H9 (cell line): ENCODE measurements at regions not wholly inside any gene's neighbourhood (a gene's known extent, or its start where the extent isn't known, plus 50 kb on each side); places are given as distances from the start of the nearest gene placed in this dataset.

ENCODE experiments used
- DNase-seq: peaks from one replicate; pipeline ENCODE4 v3.0.0-alpha.2; 2017
- H2AFZ ChIP-seq: one replicate; pipeline ENCODE4 v1.6.1; 2013; ENCODE audit warnings: mild to moderate bottlenecking, low read length, control low read depth, moderate library complexity
- H2AK5ac ChIP-seq: 2 replicates; pipeline ENCODE4 v1.6.1; 2013; ENCODE audit warnings: low read length, control low read depth, mixed read lengths; ENCODE audit not compliant: insufficient read length
- H2BK120ac ChIP-seq: one replicate; pipeline ENCODE4 v1.6.1; 2013; ENCODE audit warnings: low read depth, mild to moderate bottlenecking, low read length, control low read depth, inconsistent platforms; ENCODE audit not compliant: poor library complexity, severe bottlenecking
- H2BK12ac ChIP-seq: 2 replicates; pipeline ENCODE4 v1.6.1; 2013; ENCODE audit warnings: low read length, control low read depth, mixed read lengths, low read depth; ENCODE audit not compliant: insufficient read length
- H2BK15ac ChIP-seq: 2 replicates; pipeline ENCODE4 v1.6.1; 2013; ENCODE audit warnings: low read depth, low read length, control low read depth
- H2BK20ac ChIP-seq: one replicate; pipeline ENCODE4 v1.6.1; 2013; ENCODE audit warnings: low read depth, mild to moderate bottlenecking, low read length, control low read depth, inconsistent platforms; ENCODE audit not compliant: poor library complexity, severe bottlenecking
- H2BK5ac ChIP-seq: 2 replicates; pipeline ENCODE4 v1.6.1; 2013; ENCODE audit warnings: low read length, control low read depth, mixed read lengths; ENCODE audit not compliant: insufficient read length
- H3K14ac ChIP-seq: 2 replicates; pipeline ENCODE4 v1.6.1; 2013; ENCODE audit warnings: low read length, control low read depth; ENCODE audit not compliant: insufficient read depth
- H3K18ac ChIP-seq: 2 replicates; pipeline ENCODE4 v1.6.1; 2013; ENCODE audit warnings: low read depth, mild to moderate bottlenecking, mixed read lengths, low read length, control low read depth; ENCODE audit not compliant: insufficient read length
- H3K23ac ChIP-seq: 2 replicates; pipeline ENCODE4 v1.6.1; 2013; ENCODE audit warnings: low read length, control low read depth, mixed read lengths, low read depth; ENCODE audit not compliant: insufficient read length
- H3K23me2 ChIP-seq: 2 replicates; pipeline ENCODE4 v1.6.1; 2013; ENCODE audit warnings: low read depth, mild to moderate bottlenecking, mixed read lengths, low read length, control low read depth; ENCODE audit not compliant: insufficient read length, poor library complexity, severe bottlenecking
- H3K27ac ChIP-seq: 2 replicates; pipeline ENCODE4 v1.5.1; 2013; ENCODE audit warnings: low read length, control low read depth, mixed read lengths, low read depth; ENCODE audit not compliant: insufficient read length
- H3K27me3 ChIP-seq: 2 replicates; pipeline ENCODE4 v1.6.1; 2013; ENCODE audit warnings: low read length, control low read depth, inconsistent platforms; ENCODE audit not compliant: insufficient read depth
- H3K4ac ChIP-seq: 2 replicates; pipeline ENCODE4 v1.6.1; 2013; ENCODE audit warnings: low read depth, mild to moderate bottlenecking, control low read depth, inconsistent platforms, low read length, moderate library complexity
- H3K4me1 ChIP-seq: 2 replicates; pipeline ENCODE4 v1.6.1; 2013; ENCODE audit warnings: low read length, control low read depth, inconsistent platforms; ENCODE audit not compliant: insufficient read depth
- H3K4me2 ChIP-seq: 2 replicates; pipeline ENCODE4 v1.6.1; 2013; ENCODE audit warnings: low read length, control low read depth, mixed read lengths; ENCODE audit not compliant: insufficient read length, insufficient read depth
- H3K56ac ChIP-seq: 2 replicates; pipeline ENCODE4 v1.6.1; 2013; ENCODE audit warnings: low read depth, mild to moderate bottlenecking, mixed read lengths, low read length, control low read depth; ENCODE audit not compliant: insufficient read length
- H3K79me1 ChIP-seq: 2 replicates; pipeline ENCODE4 v1.6.1; 2013; ENCODE audit warnings: low read depth, mild to moderate bottlenecking, moderate library complexity, low read length, control low read depth, inconsistent platforms; ENCODE audit not compliant: insufficient read depth, poor library complexity, severe bottlenecking
- H3K79me2 ChIP-seq: 2 replicates; pipeline ENCODE4 v1.6.1; 2013; ENCODE audit warnings: low read length, control low read depth, inconsistent platforms; ENCODE audit not compliant: insufficient read depth
- H3K9ac ChIP-seq: 2 replicates; pipeline ENCODE4 v1.6.1; 2013; ENCODE audit warnings: low read length, control low read depth, mixed read lengths; ENCODE audit not compliant: insufficient read length; ENCODE audit errors: extremely low read depth
- H3K9me3 ChIP-seq: one replicate; pipeline ENCODE4 v1.6.1; 2013; ENCODE audit warnings: low read depth, low read length, inconsistent platforms; ENCODE audit not compliant: control insufficient read depth
- H3T11ph ChIP-seq: one replicate; pipeline ENCODE4 v1.6.1; 2013; ENCODE audit warnings: mild to moderate bottlenecking, low read length, control low read depth, inconsistent platforms
- H4K20me1 ChIP-seq: one replicate; pipeline ENCODE4 v1.6.1; 2013; ENCODE audit not compliant: control insufficient read depth, insufficient read length, insufficient read depth
- H4K5ac ChIP-seq: 2 replicates; pipeline ENCODE4 v1.6.1; 2013; ENCODE audit warnings: low read depth, mild to moderate bottlenecking, mixed read lengths, low read length, control low read depth; ENCODE audit not compliant: insufficient read length
- H4K8ac ChIP-seq: replicated peaks from 2 replicates; pipeline ENCODE4 v1.6.1; 2013; ENCODE audit warnings: low read length, control low read depth, mixed read lengths, low read depth; ENCODE audit not compliant: insufficient read length
- H4K91ac ChIP-seq: 2 replicates; pipeline ENCODE4 v1.6.1; 2013; ENCODE audit warnings: low read depth, mild to moderate bottlenecking, moderate library complexity, mixed read lengths, low read length, control low read depth; ENCODE audit not compliant: insufficient read length
- H3K27ac Mint-ChIP-seq, 3 experiments: 2 replicates in 2 of 3; 3 replicates in 1 of 3; pipeline ENCODE4 v1.8.0; 2020 to 2021; ENCODE audit warnings: mixed read lengths in 3 of 3, mild to moderate bottlenecking in 1 of 3, moderate library complexity in 1 of 3
- H3K27me3 Mint-ChIP-seq: 2 replicates; pipeline ENCODE4 v1.8.0; 2021; ENCODE audit warnings: low read depth, mild to moderate bottlenecking, moderate library complexity, mixed read lengths
- H3K36me3 Mint-ChIP-seq, 3 experiments: 2 replicates in 2 of 3; 3 replicates in 1 of 3; pipeline ENCODE4 v1.8.0; 2020 to 2021; ENCODE audit warnings: low read depth in 3 of 3, mixed read lengths in 3 of 3; ENCODE audit not compliant: insufficient read depth in 1 of 3
- H3K4me1 Mint-ChIP-seq, 2 experiments: 2 replicates each; pipeline ENCODE4 v1.8.0; 2020; ENCODE audit warnings: mixed read lengths in 2 of 2
- H3K4me3 Mint-ChIP-seq, 2 experiments: 2 replicates in 1 of 2; 3 replicates in 1 of 2; pipeline ENCODE4 v1.8.0; 2020 to 2021; ENCODE audit warnings: mild to moderate bottlenecking in 2 of 2, mixed read lengths in 2 of 2, moderate library complexity in 1 of 2
- H3K9me3 Mint-ChIP-seq, 2 experiments: 2 replicates in 1 of 2; 3 replicates in 1 of 2; pipeline ENCODE4 v1.8.0; 2020; ENCODE audit warnings: mild to moderate bottlenecking in 2 of 2, mixed read lengths in 2 of 2, moderate library complexity in 1 of 2
- WGBS: extraction: QIAGEN DNeasy Blood & Tissue Kit; methylation state at CpG from one replicate; pipeline ENCODE4 v1.1.7; 2013; ENCODE audit warnings: missing lambda C conversion rate, low lambda C conversion rate, mixed read lengths; ENCODE audit not compliant: insufficient read length; ENCODE audit errors: extremely low coverage; 5-methylcytosine and 5-hydroxymethylcytosine counted together
- TF ChIP-seq, protein P1 (sequence below): fragments of 200-600 bp; sonication (generic); conservative IDR thresholded peaks from 3 replicates; pipeline ENCODE4 v1.8.0; 2021; ENCODE audit warnings: antibody characterized with exemption, mild to moderate bottlenecking

GRCh38 chr7:69095649-69096048 is 502.6 kb upstream of the AUTS2 start:
- no peaks in the 10 kb centered on the region for H3K79me1 ChIP-seq
- no peak for DNase-seq
- peaks cover 9% of the 10 kb centered on the region for H3K9me3 ChIP-seq
- H2AFZ ChIP-seq, result no peak overlapping the region
- H3K4ac ChIP-seq, result no peak overlapping the region
- no peak overlapping the region for H2BK120ac ChIP-seq
- Mint-ChIP-seq H3K4me1 (peaks cover 3 to 4% of the 10 kb centered on the region in 2 experiments), H3K4me3 (no peak overlapping the region), H3K9me3 (peaks cover 22 to 28% of the 10 kb centered on the region in 2 experiments), H3K27me3 (peaks cover 2% of the 10 kb centered on the region), H3K27ac (no peak overlapping the region), H3K36me3 (peaks cover 10 to 19% (median 15%) of the 10 kb centered on the region in 3 experiments; a peak in 6 of 7 replicates)
- no peak overlapping the region for H2AK5ac ChIP-seq
- H4K20me1 ChIP-seq, result no peaks in the 10 kb centered on the region
- H4K5ac ChIP-seq, result no peak overlapping the region
- no peak overlapping the region for H3K9ac ChIP-seq
- H2BK5ac ChIP-seq, result no peak overlapping the region
- TF ChIP-seq, protein P1, sequence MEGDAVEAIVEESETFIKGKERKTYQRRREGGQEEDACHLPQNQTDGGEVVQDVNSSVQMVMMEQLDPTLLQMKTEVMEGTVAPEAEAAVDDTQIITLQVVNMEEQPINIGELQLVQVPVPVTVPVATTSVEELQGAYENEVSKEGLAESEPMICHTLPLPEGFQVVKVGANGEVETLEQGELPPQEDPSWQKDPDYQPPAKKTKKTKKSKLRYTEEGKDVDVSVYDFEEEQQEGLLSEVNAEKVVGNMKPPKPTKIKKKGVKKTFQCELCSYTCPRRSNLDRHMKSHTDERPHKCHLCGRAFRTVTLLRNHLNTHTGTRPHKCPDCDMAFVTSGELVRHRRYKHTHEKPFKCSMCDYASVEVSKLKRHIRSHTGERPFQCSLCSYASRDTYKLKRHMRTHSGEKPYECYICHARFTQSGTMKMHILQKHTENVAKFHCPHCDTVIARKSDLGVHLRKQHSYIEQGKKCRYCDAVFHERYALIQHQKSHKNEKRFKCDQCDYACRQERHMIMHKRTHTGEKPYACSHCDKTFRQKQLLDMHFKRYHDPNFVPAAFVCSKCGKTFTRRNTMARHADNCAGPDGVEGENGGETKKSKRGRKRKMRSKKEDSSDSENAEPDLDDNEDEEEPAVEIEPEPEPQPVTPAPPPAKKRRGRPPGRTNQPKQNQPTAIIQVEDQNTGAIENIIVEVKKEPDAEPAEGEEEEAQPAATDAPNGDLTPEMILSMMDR, result no peak
- H3K27ac ChIP-seq, result no peak overlapping the region
- no peak overlapping the region for H3K18ac ChIP-seq
- H3K27me3 ChIP-seq, result no peaks in the 10 kb centered on the region
- H4K91ac ChIP-seq, result no peak overlapping the region
- no peaks in the 10 kb centered on the region for H3K23me2 ChIP-seq
- no peak overlapping the region for H2BK12ac ChIP-seq
- no peak overlapping the region for H2BK15ac ChIP-seq
- WGBS, result no CpG with 5 or more reads among the region's 4 CpGs
- H3T11ph ChIP-seq, result no peak overlapping the region
- H3K56ac ChIP-seq, result no peak overlapping the region
- no peak overlapping the region for H2BK20ac ChIP-seq
- no peaks in the 10 kb centered on the region for H3K4me1 ChIP-seq
- H3K23ac ChIP-seq, result no peak overlapping the region
- H3K79me2 ChIP-seq, result no peaks in the 10 kb centered on the region
- H3K14ac ChIP-seq, result no peak overlapping the region
- H3K4me2 ChIP-seq, result no peak overlapping the region
- H4K8ac ChIP-seq, result no peak overlapping the region
